ENCODE measurements at regions not wholly inside any gene's neighbourhood (a gene's known extent, or its start where the extent isn't known, plus 50 kb on each side); places are given as distances from the start of the nearest gene placed in this dataset.

GRCh38 chr14:41403360-41403759 lies 203.3 kb upstream of the LRFN5 start:
- no peak overlapping the region for H3K27ac ChIP-seq (ENCODE audit: insufficient read depth, low read length)
- no peak overlapping the region for H3K4me2 ChIP-seq (ENCODE audit: extremely low read depth, insufficient read depth, low read length)
- H3K9me3 ChIP-seq (ENCODE audit: control insufficient read depth, insufficient read depth, low read depth, low read length), result no peaks in the 10 kb centered on the region
- no peaks in the 10 kb centered on the region for H3K4me1 ChIP-seq (ENCODE audit: control insufficient read depth, extremely low read depth, insufficient read depth, low read length)
- H3K27me3 ChIP-seq (ENCODE audit: control insufficient read depth, insufficient read depth, low read length), result no peaks in the 10 kb centered on the region
- H3K36me3 ChIP-seq (ENCODE audit: control insufficient read depth, insufficient read depth, low read length), result no peaks in the 10 kb centered on the region
- H3K4me3 ChIP-seq (replicated peaks in 1 of 4; ENCODE audit: control extremely low read depth in 1 of 4, insufficient read depth in 1 of 4, low read depth in 3 of 4, low read length in 4 of 4), result no peak overlapping the region
- H4K20me1 ChIP-seq (ENCODE audit: control insufficient read depth, extremely low read depth, insufficient read depth, low read length), result no peaks in the 10 kb centered on the region
- H2AFZ ChIP-seq (ENCODE audit: low read length), result no peak overlapping the region
- TF ChIP-seq CTCF (conservative IDR thresholded peaks at IDR 0.05 in 1 of 2, IDR thresholded peaks at IDR 0.05 in 1 of 2; ENCODE audit: low read depth in 1 of 2, low read length in 2 of 2), result no peak
- no peak for TF ChIP-seq EZH2 (IDR thresholded peaks at IDR 0.05; ENCODE audit: low read length, missing control alignments)
- no peak for DNase-seq (ENCODE audit: low read depth in 2 of 2)
- H3K9ac ChIP-seq (ENCODE audit: insufficient read depth, low read length), result no peak overlapping the region
- no peaks in the 10 kb centered on the region for H3K79me2 ChIP-seq (ENCODE audit: control insufficient read depth, insufficient read depth, low read length)

- H3K9me3 ChIP-seq (ENCODE audit: control insufficient read depth, insufficient read depth, low read depth, low read length), result no peaks in the 10 kb centered on the region
- H4K20me1 ChIP-seq (ENCODE audit: control insufficient read depth, extremely low read depth, insufficient read depth, low read length), result no peaks in the 10 kb centered on the region
- H3K4me1 ChIP-seq (ENCODE audit: control insufficient read depth, extremely low read depth, insufficient read depth, low read length), result no peaks in the 10 kb centered on the region
- no peak overlapping the region for H3K9ac ChIP-seq (ENCODE audit: insufficient read depth, low read length)
- H2AFZ ChIP-seq (ENCODE audit: low read length), result no peak overlapping the region
- no peaks in the 10 kb centered on the region for H3K36me3 ChIP-seq (ENCODE audit: control insufficient read depth, insufficient read depth, low read length)
- no peaks in the 10 kb centered on the region for H3K79me2 ChIP-seq (ENCODE audit: control insufficient read depth, insufficient read depth, low read length)
- no peaks in the 10 kb centered on the region for H3K27me3 ChIP-seq (ENCODE audit: control insufficient read depth, insufficient read depth, low read length)
- H3K4me3 ChIP-seq (replicated peaks in 1 of 4; ENCODE audit: control extremely low read depth in 1 of 4, insufficient read depth in 1 of 4, low read depth in 3 of 4, low read length in 4 of 4), result no peak overlapping the region
- H3K4me2 ChIP-seq (ENCODE audit: extremely low read depth, insufficient read depth, low read length), result no peak overlapping the region
- H3K27ac ChIP-seq (ENCODE audit: insufficient read depth, low read length), result no peak overlapping the region
- DNase-seq (ENCODE audit: low read depth in 2 of 2), result no peak
- TF ChIP-seq EZH2 (IDR thresholded peaks at IDR 0.05; ENCODE audit: low read length, missing control alignments) (no peak), CTCF (conservative IDR thresholded peaks at IDR 0.05 in 1 of 2, IDR thresholded peaks at IDR 0.05 in 1 of 2; ENCODE audit: low read depth in 1 of 2, low read length in 2 of 2) (no peak)
Observed at GRCh38 chr14:41397926-41398325, 208.8 kb upstream of the LRFN5 start.

- Histone ChIP-seq H3K27ac (ENCODE audit: insufficient read depth, low read length) (no peak overlapping the region), H3K36me3 (ENCODE audit: control insufficient read depth, insufficient read depth, low read length) (no peaks in the 10 kb centered on the region), H3K27me3 (ENCODE audit: control insufficient read depth, insufficient read depth, low read length) (no peaks in the 10 kb centered on the region), H3K79me2 (ENCODE audit: control insufficient read depth, insufficient read depth, low read length) (no peaks in the 10 kb centered on the region), H3K4me1 (ENCODE audit: control insufficient read depth, extremely low read depth, insufficient read depth, low read length) (no peaks in the 10 kb centered on the region), H3K4me3 (replicated peaks in 1 of 4; ENCODE audit: control extremely low read depth in 1 of 4, insufficient read depth in 1 of 4, low read depth in 3 of 4, low read length in 4 of 4) (no peak overlapping the region), H3K4me2 (ENCODE audit: extremely low read depth, insufficient read depth, low read length) (no peak overlapping the region), H3K9me3 (ENCODE audit: control insufficient read depth, insufficient read depth, low read depth, low read length) (no peaks in the 10 kb centered on the region), H2AFZ (ENCODE audit: low read length) (no peak overlapping the region), H3K9ac (ENCODE audit: insufficient read depth, low read length) (no peak overlapping the region), H4K20me1 (ENCODE audit: control insufficient read depth, extremely low read depth, insufficient read depth, low read length) (no peaks in the 10 kb centered on the region)
- TF ChIP-seq EZH2 (IDR thresholded peaks at IDR 0.05; ENCODE audit: low read length, missing control alignments) (no peak), CTCF (conservative IDR thresholded peaks at IDR 0.05 in 1 of 2, IDR thresholded peaks at IDR 0.05 in 1 of 2; ENCODE audit: low read depth in 1 of 2, low read length in 2 of 2) (no peak)
- no peak for DNase-seq (ENCODE audit: low read depth in 2 of 2)
Observed at GRCh38 chr14:41393512-41393911, 213.2 kb upstream of the LRFN5 start.

Data from fibroblast of lung (primary cell).